ENCODE measurements at regions not wholly inside any gene's neighbourhood (a gene's known extent, or its start where the extent isn't known, plus 50 kb on each side); places are given as distances from the start of the nearest gene placed in this dataset.

DNA sequence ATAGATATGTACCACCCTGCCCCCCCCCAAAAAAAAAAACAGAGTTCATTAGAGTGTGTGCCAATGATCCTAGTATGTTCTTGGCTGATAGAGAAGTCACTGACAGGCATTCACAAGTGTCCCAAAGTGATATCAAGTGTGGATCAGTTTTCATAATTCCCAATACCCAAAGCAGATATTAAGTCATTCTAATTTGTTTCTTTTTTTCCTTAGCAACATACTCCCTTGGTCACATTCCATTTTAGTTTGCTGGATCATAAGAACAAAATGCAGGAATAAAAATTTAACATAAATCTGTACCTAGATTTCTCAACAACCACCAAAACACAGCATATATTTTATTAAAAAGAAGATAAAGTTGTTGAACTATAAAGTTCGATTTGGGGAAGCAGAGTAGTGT is 129.8 kb upstream of the PALMD start (continued):
- TF ChIP-seq YY1 (IDR thresholded peaks at IDR 0.05), result no peak
- TF ChIP-seq RXRA (IDR thresholded peaks at IDR 0.05), result no peak
- no peak for TF ChIP-seq TAF1 (conservative IDR thresholded peaks at IDR 0.05)
- TF ChIP-seq FOXA1 (IDR thresholded peaks at IDR 0.05), result no peak
- no peak for TF ChIP-seq HNF4A (conservative IDR thresholded peaks at IDR 0.05)
- no peak for TF ChIP-seq JUND (IDR thresholded peaks at IDR 0.05)
- no peak for TF ChIP-seq RAD21 (IDR thresholded peaks at IDR 0.05)
- no peak for TF ChIP-seq NR2F2 (IDR thresholded peaks at IDR 0.05)
- no peak for TF ChIP-seq GABPA (IDR thresholded peaks at IDR 0.05 in 1 of 2, conservative IDR thresholded peaks at IDR 0.05 in 1 of 2)
- TF ChIP-seq HNF4G (IDR thresholded peaks at IDR 0.05), result no peak
- no peak for TF ChIP-seq ZBTB33 (IDR thresholded peaks at IDR 0.05)
- TF ChIP-seq ATF3 (IDR thresholded peaks at IDR 0.05), result no peak

DNA sequence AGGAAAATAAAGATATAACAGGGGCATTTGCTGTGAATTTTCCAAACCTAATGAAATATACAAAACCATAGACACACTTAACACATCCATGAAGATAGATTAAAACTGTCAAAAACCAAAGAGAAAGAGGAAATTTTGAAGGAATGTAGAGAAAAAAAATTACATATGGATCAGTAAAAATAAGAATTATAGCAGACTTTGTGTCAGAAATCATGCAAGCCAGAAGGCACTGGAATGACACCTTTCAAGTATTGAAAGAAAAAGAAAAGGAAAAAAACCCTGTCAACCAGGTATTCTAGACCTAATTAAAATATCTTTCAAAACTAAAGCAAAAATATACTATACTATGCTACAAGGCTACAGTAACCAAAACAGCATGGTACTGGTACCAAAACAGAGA is 125.8 kb upstream of the PALMD start:
- no peak for TF ChIP-seq NR2F2 (IDR thresholded peaks at IDR 0.05)
- Histone ChIP-seq H3K27me3 (ENCODE audit: control insufficient read depth in 4 of 4, insufficient read depth in 4 of 4, low read length in 3 of 4) (no peaks in the 10 kb centered on the region), H3K9me3 (ENCODE audit: control insufficient read depth in 4 of 4, low read length in 3 of 4) (no peaks in the 10 kb centered on the region), H3K9ac (ENCODE audit: low read depth in 1 of 2, low read length in 2 of 2) (no peak overlapping the region), H3K36me3 (ENCODE audit: control insufficient read depth in 4 of 4, insufficient read depth in 3 of 4, low read depth in 1 of 4, low read length in 3 of 4) (no peaks in the 10 kb centered on the region), H3K4me1 (ENCODE audit: control insufficient read depth in 4 of 4, insufficient read depth in 4 of 4, low read length in 3 of 4) (peaks cover 0 to 2% (median under 1%) of the 10 kb centered on the region in 4 donors), H3K27ac (ENCODE audit: low read depth in 1 of 2, low read length in 2 of 2) (no peak overlapping the region), H3K4me3 (ENCODE audit: low read depth in 1 of 3, low read length in 3 of 3) (no peak overlapping the region)
- no peak for DNase-seq (ENCODE audit: low spot score)

DNA sequence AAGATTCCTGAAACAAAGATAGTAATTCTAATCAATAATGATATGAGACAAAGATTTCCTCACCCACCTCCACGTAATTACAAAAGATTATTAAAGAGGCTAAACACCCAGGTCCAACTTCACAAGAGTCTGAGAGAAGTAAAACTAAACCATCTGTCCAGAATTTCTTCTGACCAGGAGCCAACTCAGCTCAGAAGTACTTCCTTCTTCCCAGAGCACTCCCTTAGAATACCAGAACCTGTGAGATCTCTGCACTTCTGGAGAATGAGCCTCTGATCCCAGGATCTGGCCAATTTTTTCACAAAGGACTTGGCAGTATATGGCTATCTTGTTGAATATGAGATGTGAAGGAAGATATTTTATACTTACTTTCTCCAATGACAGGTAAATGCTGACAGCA is 120.6 kb upstream of the PALMD start:
- Histone ChIP-seq H3K27ac (ENCODE audit: low read depth in 1 of 2, low read length in 2 of 2) (no peak overlapping the region), H3K36me3 (ENCODE audit: control insufficient read depth in 4 of 4, insufficient read depth in 3 of 4, low read depth in 1 of 4, low read length in 3 of 4) (no peaks in the 10 kb centered on the region), H3K9ac (ENCODE audit: low read depth in 1 of 2, low read length in 2 of 2) (no peak overlapping the region), H3K9me3 (ENCODE audit: control insufficient read depth in 4 of 4, low read length in 3 of 4) (no peaks in the 10 kb centered on the region), H3K4me1 (ENCODE audit: control insufficient read depth in 4 of 4, insufficient read depth in 4 of 4, low read length in 3 of 4) (peaks cover 0 to 6% (median 3%) of the 10 kb centered on the region in 4 donors), H3K27me3 (ENCODE audit: control insufficient read depth in 4 of 4, insufficient read depth in 4 of 4, low read length in 3 of 4) (no peaks in the 10 kb centered on the region), H3K4me3 (ENCODE audit: low read depth in 1 of 3, low read length in 3 of 3) (no peak overlapping the region)
- no peak for DNase-seq (ENCODE audit: low spot score)
- TF ChIP-seq SP1 (IDR thresholded peaks at IDR 0.05), result no peak
- no peak for TF ChIP-seq GABPA (IDR thresholded peaks at IDR 0.05 in 1 of 2, conservative IDR thresholded peaks at IDR 0.05 in 1 of 2)
- TF ChIP-seq FOXA1 (IDR thresholded peaks at IDR 0.05), result no peak
- TF ChIP-seq ZBTB33 (IDR thresholded peaks at IDR 0.05), result no peak
- TF ChIP-seq, protein P1, sequence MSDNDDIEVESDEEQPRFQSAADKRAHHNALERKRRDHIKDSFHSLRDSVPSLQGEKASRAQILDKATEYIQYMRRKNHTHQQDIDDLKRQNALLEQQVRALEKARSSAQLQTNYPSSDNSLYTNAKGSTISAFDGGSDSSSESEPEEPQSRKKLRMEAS (IDR thresholded peaks at IDR 0.05), result no peak
- no peak for TF ChIP-seq HNF4G (IDR thresholded peaks at IDR 0.05)
- TF ChIP-seq RAD21 (IDR thresholded peaks at IDR 0.05), result no peak
- WGBS, result 25% methylated on average over 1 of the region's 1 CpG
